Duodenal mucosa (tissue), 2 donors: ENCODE measurements at regions not wholly inside any gene's neighbourhood (a gene's known extent, or its start where the extent isn't known, plus 50 kb on each side); places are given as distances from the start of the nearest gene placed in this dataset.

Source experiments
- H3K27ac ChIP-seq: one replicate; pipeline ENCODE4 v1.7.0; 2013; ENCODE audit warnings: low read depth, low read length
- H3K27me3 ChIP-seq, 2 donors: one replicate each; pipeline ENCODE4 v1.7.0; 2013; ENCODE audit warnings: low read length in 2 of 2, control low read depth in 1 of 2; ENCODE audit not compliant: insufficient read depth in 2 of 2, control insufficient read depth in 1 of 2
- H3K36me3 ChIP-seq, 2 donors: one replicate each; pipeline ENCODE4 v1.7.0; 2013; ENCODE audit warnings: low read length in 2 of 2, control low read depth in 1 of 2; ENCODE audit not compliant: insufficient read depth in 2 of 2, control insufficient read depth in 1 of 2
- H3K4me1 ChIP-seq, 2 donors: one replicate each; pipeline ENCODE4 v1.7.0; 2013; ENCODE audit warnings: low read length in 2 of 2, control low read depth in 1 of 2; ENCODE audit not compliant: insufficient read depth in 2 of 2, control insufficient read depth in 1 of 2
- H3K4me3 ChIP-seq, 2 donors: one replicate each; pipeline ENCODE4 v1.7.0; 2013; ENCODE audit warnings: low read length in 2 of 2, low read depth in 1 of 2
- H3K9ac ChIP-seq, 2 donors: one replicate each; pipeline ENCODE4 v1.7.0; 2013; ENCODE audit warnings: low read length in 2 of 2, low read depth in 1 of 2
- H3K9me3 ChIP-seq, 2 donors: one replicate each; pipeline ENCODE4 v1.7.0; 2013; ENCODE audit warnings: low read length in 2 of 2, control low read depth in 1 of 2; ENCODE audit not compliant: control insufficient read depth in 1 of 2

- Histone ChIP-seq H3K9me3 (no peaks in the 10 kb centered on the region), H3K9ac (no peak overlapping the region), H3K4me3 (no peak overlapping the region), H3K36me3 (no peaks in the 10 kb centered on the region), H3K27me3 (no peaks in the 10 kb centered on the region), H3K4me1 (no peaks in the 10 kb centered on the region), H3K27ac (no peak overlapping the region)
Measured at GRCh38 chr11:116240710-116241109, 532.1 kb downstream of the BUD13 start.

- H3K9me3 ChIP-seq, result no peaks in the 10 kb centered on the region
- no peaks in the 10 kb centered on the region for H3K4me1 ChIP-seq
- no peak overlapping the region for H3K9ac ChIP-seq
- H3K27ac ChIP-seq, result no peak overlapping the region
- no peak overlapping the region for H3K4me3 ChIP-seq
- no peaks in the 10 kb centered on the region for H3K36me3 ChIP-seq
- H3K27me3 ChIP-seq, result no peaks in the 10 kb centered on the region
Measured at GRCh38 chr11:116239247-116239646, 533.5 kb downstream of the BUD13 start.

GRCh38 chr11:116234989-116235568, 537.7 kb downstream of the BUD13 start:
- H3K4me3 ChIP-seq, result no peak overlapping the region
- no peaks in the 10 kb centered on the region for H3K36me3 ChIP-seq
- no peaks in the 10 kb centered on the region for H3K27me3 ChIP-seq
- no peak overlapping the region for H3K9ac ChIP-seq
- no peak overlapping the region for H3K27ac ChIP-seq
- no peaks in the 10 kb centered on the region for H3K9me3 ChIP-seq
- H3K4me1 ChIP-seq, result no peaks in the 10 kb centered on the region

GRCh38 chr11:116233561-116233960, 539.2 kb downstream of the BUD13 start:
- H3K9me3 ChIP-seq, result no peaks in the 10 kb centered on the region
- no peaks in the 10 kb centered on the region for H3K4me1 ChIP-seq
- no peaks in the 10 kb centered on the region for H3K36me3 ChIP-seq
- no peak overlapping the region for H3K27ac ChIP-seq
- no peak overlapping the region for H3K4me3 ChIP-seq
- H3K27me3 ChIP-seq, result no peaks in the 10 kb centered on the region
- no peak overlapping the region for H3K9ac ChIP-seq

- Histone ChIP-seq H3K4me3 (no peak overlapping the region), H3K27ac (no peak overlapping the region)
Measured at GRCh38 chr11:116232364-116232828, 540.4 kb downstream of the BUD13 start.

GRCh38 chr11:116231543-116231942, 541.2 kb downstream of the BUD13 start:
- no peaks in the 10 kb centered on the region for H3K4me1 ChIP-seq
- no peak overlapping the region for H3K27ac ChIP-seq
- no peak overlapping the region for H3K9ac ChIP-seq
- H3K4me3 ChIP-seq, result no peak overlapping the region
- H3K9me3 ChIP-seq, result no peaks in the 10 kb centered on the region
- H3K36me3 ChIP-seq, result no peaks in the 10 kb centered on the region
- no peaks in the 10 kb centered on the region for H3K27me3 ChIP-seq

More at GRCh38 chr11:116232364-116232828, 540.4 kb downstream of the BUD13 start:
- Histone ChIP-seq H3K27me3 (no peaks in the 10 kb centered on the region), H3K4me1 (no peaks in the 10 kb centered on the region), H3K9me3 (no peaks in the 10 kb centered on the region), H3K9ac (no peak overlapping the region), H3K36me3 (no peaks in the 10 kb centered on the region)

GRCh38 chr11:116230438-116230837, 542.3 kb downstream of the BUD13 start:
- Histone ChIP-seq H3K27ac (no peak overlapping the region), H3K4me3 (no peak overlapping the region), H3K9me3 (no peaks in the 10 kb centered on the region), H3K9ac (no peak overlapping the region), H3K27me3 (no peaks in the 10 kb centered on the region), H3K36me3 (no peaks in the 10 kb centered on the region), H3K4me1 (peaks cover 0 to 5% of the 10 kb centered on the region in 2 donors)

GRCh38 chr11:116229236-116229970, 543.4 kb downstream of the BUD13 start:
- H3K4me1 ChIP-seq, result peaks cover 0 to 9% of the 10 kb centered on the region in 2 donors
- no peak overlapping the region for H3K27ac ChIP-seq
- no peak overlapping the region for H3K4me3 ChIP-seq
- H3K9me3 ChIP-seq, result no peaks in the 10 kb centered on the region
- H3K27me3 ChIP-seq, result no peaks in the 10 kb centered on the region
- H3K36me3 ChIP-seq, result no peaks in the 10 kb centered on the region
- H3K9ac ChIP-seq, result no peak overlapping the region

GRCh38 chr11:116226731-116227130, 546.1 kb downstream of the BUD13 start:
- Histone ChIP-seq H3K9me3 (no peaks in the 10 kb centered on the region), H3K27ac (no peak overlapping the region), H3K4me1 (peaks cover 0 to 9% of the 10 kb centered on the region in 2 donors), H3K36me3 (no peaks in the 10 kb centered on the region), H3K4me3 (no peak overlapping the region), H3K9ac (no peak overlapping the region), H3K27me3 (no peaks in the 10 kb centered on the region)

GRCh38 chr11:116225784-116226585, 546.8 kb downstream of the BUD13 start:
- Histone ChIP-seq H3K27ac (no peak overlapping the region), H3K9me3 (no peaks in the 10 kb centered on the region), H3K9ac (no peak overlapping the region), H3K4me1 (peaks cover 0 to 9% of the 10 kb centered on the region in 2 donors), H3K36me3 (no peaks in the 10 kb centered on the region), H3K27me3 (no peaks in the 10 kb centered on the region), H3K4me3 (no peak overlapping the region)
